ENCODE measurements at regions not wholly inside any gene's neighbourhood (a gene's known extent, or its start where the extent isn't known, plus 50 kb on each side); places are given as distances from the start of the nearest gene placed in this dataset.

DNA sequence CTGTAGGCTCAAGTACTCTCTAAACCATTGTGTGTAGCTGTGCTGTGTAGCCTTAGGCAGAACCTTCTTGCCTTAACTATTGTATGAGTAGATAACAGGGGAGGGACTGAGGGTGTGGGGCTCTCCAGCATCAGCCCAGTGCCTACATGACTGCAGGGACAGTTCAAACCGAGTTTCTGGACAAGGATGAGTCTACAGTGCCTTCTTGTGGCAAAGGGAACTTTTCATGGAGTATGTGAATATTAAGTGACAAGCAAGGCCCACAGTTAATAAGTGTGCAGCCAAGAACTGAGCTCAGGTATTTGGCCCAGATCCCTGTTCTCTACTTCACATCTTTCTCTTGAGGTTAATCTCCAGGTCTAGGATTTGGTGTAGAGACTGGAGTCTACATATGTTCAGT lies 424.4 kb upstream of the LARGE1 start:
- TF ChIP-seq POLR2A (IDR thresholded peaks at IDR 0.05; ENCODE audit: low read depth, low read length): no peak
- no peak for TF ChIP-seq TAF1 (IDR thresholded peaks at IDR 0.05; ENCODE audit: borderline replicate concordance, low read depth, low read length)

Measured in GM12892 (cell line).